B cell (primary cell): ENCODE measurements at regions not wholly inside any gene's neighbourhood (a gene's known extent, or its start where the extent isn't known, plus 50 kb on each side); places are given as distances from the start of the nearest gene placed in this dataset.

Experiments
- ATAC-seq: fragments of 200-7000 bp; cut with Tn5 transposase; one replicate; pipeline ENCODE4 v1.10.0; 2021; ENCODE audit warnings: low read depth, mild to moderate bottlenecking, moderate number of reproducible peaks, moderate library complexity
- CTCF ChIA-PET: fragments of 350-600 bp; sonication (Branson Sonifier 250); formaldehyde crosslinking; loops from one replicate; lab custom pipeline; 2021; ENCODE audit warnings: antibody characterized with exemption, inconsistent platforms; lab: Charles Lee
- POLR2A ChIA-PET: fragments of 350-600 bp; sonication (Branson Sonifier 250); formaldehyde crosslinking; loops from one replicate; lab custom pipeline; 2021; ENCODE audit warnings: antibody characterized with exemption; lab: Charles Lee
- DNase-seq: peaks from one replicate; pipeline ENCODE4 v3.0.0; 2013
- H2AFZ ChIP-seq: 2 replicates; pipeline ENCODE4 v1.6.1; 2012; ENCODE audit warnings: mild to moderate bottlenecking, low read depth, low read length; ENCODE audit not compliant: insufficient read depth, poor library complexity, severe bottlenecking
- H3K27ac ChIP-seq, 2 donors: 1 replicate in 1 of 2; 2 replicates in 1 of 2; pipeline ENCODE4 v1.5.1; 2012 to 2013; ENCODE audit warnings: low read length in 2 of 2, mild to moderate bottlenecking in 2 of 2, moderate library complexity in 1 of 2
- H3K27me3 ChIP-seq, 4 experiments: fragments of 200-600 bp in 1 of 4; sonication (generic) in 1 of 4; replicated peaks in 1 of 4; 1 replicate in 2 of 4; 2 replicates in 2 of 4; pipeline versions ENCODE4 v1.6.1 to v1.7.0; 2013 to 2016; ENCODE audit warnings: low read length in 3 of 4, mild to moderate bottlenecking in 2 of 4, mixed read lengths in 1 of 4, moderate library complexity in 1 of 4; ENCODE audit not compliant: insufficient read depth in 4 of 4, control insufficient read depth in 3 of 4; ENCODE audit errors: control extremely low read depth in 1 of 4
- H3K36me3 ChIP-seq, 2 experiments: replicated peaks in 1 of 2; 1 replicate in 1 of 2; 2 replicates in 1 of 2; pipeline versions ENCODE4 v1.6.1 to v1.7.1; 2013; ENCODE audit warnings: low read length in 1 of 2; ENCODE audit not compliant: insufficient read depth in 2 of 2, control insufficient read depth in 1 of 2; ENCODE audit errors: control extremely low read depth in 1 of 2, extremely low read depth in 1 of 2
- H3K4me1 ChIP-seq, 2 donors: fragments of 200-600 bp in 1 of 2; sonication (generic) in 1 of 2; 1 replicate in 1 of 2; 2 replicates in 1 of 2; pipeline versions ENCODE4 v1.5.1 to v1.6.1; 2013 to 2017; ENCODE audit warnings: low read length in 2 of 2; ENCODE audit not compliant: control insufficient read depth in 2 of 2, insufficient read depth in 2 of 2
- H3K4me2 ChIP-seq: replicated peaks from 2 replicates; pipeline ENCODE3; 2012; ENCODE audit warnings: mild to moderate bottlenecking, low read depth, low read length; ENCODE audit not compliant: poor library complexity, severe bottlenecking
- H3K4me3 ChIP-seq, 5 experiments: fragments of 200-600 bp in 1 of 5; sonication (generic) in 1 of 5; 1 replicate in 3 of 5; 2 replicates in 2 of 5; pipeline versions ENCODE4 v1.5.1 to v1.7.0; 2011 to 2016; ENCODE audit warnings: low read length in 4 of 5, mild to moderate bottlenecking in 4 of 5, low read depth in 2 of 5, control low read depth in 1 of 5, moderate library complexity in 1 of 5; ENCODE audit not compliant: insufficient read depth in 1 of 5; ENCODE audit errors: control extremely low read depth in 1 of 5, extremely low read depth in 1 of 5
- H3K79me2 ChIP-seq: fragments of 200-600 bp; sonication (generic); one replicate; pipeline ENCODE4 v1.6.0; 2016; ENCODE audit warnings: low read length; ENCODE audit not compliant: control insufficient read depth, insufficient read depth
- H3K9ac ChIP-seq: fragments of 200-600 bp; sonication (generic); 2 replicates; pipeline ENCODE4 v1.6.1; 2017; ENCODE audit warnings: mild to moderate bottlenecking, low read length, moderate library complexity
- H3K9me3 ChIP-seq, 3 donors: one replicate each; pipeline versions ENCODE4 v1.6.1 to v1.7.1; 2013; ENCODE audit warnings: low read length in 2 of 3; ENCODE audit not compliant: control insufficient read depth in 2 of 3, insufficient read depth in 1 of 3; ENCODE audit errors: control extremely low read depth in 1 of 3
- H4K20me1 ChIP-seq: 2 replicates; pipeline ENCODE4 v1.6.0; 2012; ENCODE audit warnings: mild to moderate bottlenecking, low read length; ENCODE audit not compliant: insufficient read depth, control insufficient read depth, poor library complexity, severe bottlenecking
- H3K27ac Mint-ChIP-seq: one replicate; pipeline ENCODE4 v1.8.0; 2021; ENCODE audit warnings: mixed read lengths
- H3K27me3 Mint-ChIP-seq: one replicate; pipeline ENCODE4 v1.8.0; 2021; ENCODE audit warnings: mixed read lengths
- H3K4me1 Mint-ChIP-seq: one replicate; pipeline ENCODE4 v1.8.0; 2021; ENCODE audit warnings: mixed read lengths
- H3K4me3 Mint-ChIP-seq: one replicate; pipeline ENCODE4 v1.8.0; 2021; ENCODE audit warnings: mixed read lengths
- H3K9me3 Mint-ChIP-seq: one replicate; pipeline ENCODE4 v1.8.0; 2022; ENCODE audit warnings: mixed read lengths; ENCODE audit not compliant: insufficient read depth
- CTCF ChIP-seq: fragments of 200-600 bp; IDR thresholded peaks from one replicate; pipeline ENCODE4 v1.8.0; 2022; ENCODE audit warnings: antibody characterized with exemption, mild to moderate bottlenecking
- EZH2 ChIP-seq: IDR thresholded peaks from 2 replicates; pipeline ENCODE4 v1.6.1; 2012; ENCODE audit warnings: borderline replicate concordance, low read depth, mild to moderate bottlenecking, moderate library complexity, low read length; ENCODE audit not compliant: insufficient read depth, poor library complexity, severe bottlenecking
- WGBS: methylation state at CpG from one replicate; pipeline ENCODE4 v1.1.5; 2013; ENCODE audit warnings: missing lambda C conversion rate; ENCODE audit not compliant: insufficient coverage; 5-methylcytosine and 5-hydroxymethylcytosine counted together
- intact Hi-C: fragments of 100-400 bp; cut with micrococcal nuclease; formaldehyde crosslinking; loops from one replicate; pipeline ENCODE4 v1.10.0; 2022

GRCh38 chr4:10898072-10898471 is 213.5 kb upstream of the CLNK start:
- no peaks in the 10 kb centered on the region for H3K9me3 Mint-ChIP-seq
- H3K27ac Mint-ChIP-seq = peak overlapping the region; percentile 64
- Histone ChIP-seq H3K9me3 (no peaks in the 10 kb centered on the region), H2AFZ (peak overlapping the region; percentile 83), H3K36me3 (no peaks in the 10 kb centered on the region), H3K27ac (peak overlapping the region; percentile 4 to 24), H3K9ac (no peak overlapping the region), H3K4me3 (no peak overlapping the region), H3K27me3 (no peaks in the 10 kb centered on the region), H4K20me1 (no peaks in the 10 kb centered on the region), H3K4me1 (peaks cover 19 to 21% of the 10 kb centered on the region in 2 donors), H3K79me2 (no peaks in the 10 kb centered on the region), H3K4me2 (peak overlapping the region; percentile 55)
- H3K4me3 Mint-ChIP-seq = peak overlapping the region; percentile 14
- ChIA-PET CTCF (interaction anchor here (1.0 kb wide), 1 partner anchor 526 kb away, joined by 3 read pairs; no protein-coding TSS in a partner anchor), POLR2A (no interaction called here)
- WGBS = 23% methylated on average over 2 of the region's 5 CpGs
- DNase-seq = peak; percentile 47
- no peak for TF ChIP-seq EZH2
- TF ChIP-seq CTCF = no peak
- no peaks in the 10 kb centered on the region for H3K27me3 Mint-ChIP-seq
- intact Hi-C loops = loop anchor here (10.0 kb wide), 2 partner anchors 197 to 313 kb away; no protein-coding TSS in a partner anchor
- peak; percentile 36 for ATAC-seq
- H3K4me1 Mint-ChIP-seq = peaks cover 18% of the 10 kb centered on the region

GRCh38 chr4:10897076-10897475 is 212.5 kb upstream of the CLNK start:
- H4K20me1 ChIP-seq = no peaks in the 10 kb centered on the region
- ChIA-PET POLR2A (no interaction called here), CTCF (no interaction called here)
- H3K4me1 ChIP-seq = peaks cover 21 to 22% of the 10 kb centered on the region in 2 donors
- H3K9me3 ChIP-seq = no peaks in the 10 kb centered on the region
- H3K4me2 ChIP-seq = no peak overlapping the region
- no peak overlapping the region for H3K4me3 ChIP-seq
- no peak for TF ChIP-seq CTCF
- no peak for TF ChIP-seq EZH2
- H2AFZ ChIP-seq = no peak overlapping the region
- intact Hi-C loops = loop anchor here (10.0 kb wide), 2 partner anchors 198 to 312 kb away; no protein-coding TSS in a partner anchor
- H3K27ac Mint-ChIP-seq = no peak overlapping the region
- no peak overlapping the region for H3K27ac ChIP-seq
- H3K4me1 Mint-ChIP-seq = peaks cover 19% of the 10 kb centered on the region
- DNase-seq (no peak), ATAC-seq (no peak)
- H3K27me3 ChIP-seq = no peaks in the 10 kb centered on the region
- no peaks in the 10 kb centered on the region for H3K27me3 Mint-ChIP-seq
- no peak overlapping the region for H3K4me3 Mint-ChIP-seq
- H3K36me3 ChIP-seq = no peaks in the 10 kb centered on the region
- H3K9ac ChIP-seq = no peak overlapping the region
- WGBS = 96% methylated on average over 5 of the region's 5 CpGs
- no peaks in the 10 kb centered on the region for H3K9me3 Mint-ChIP-seq
- no peaks in the 10 kb centered on the region for H3K79me2 ChIP-seq
